Uterus (tissue), 2 donors: ENCODE measurements at regions not wholly inside any gene's neighbourhood (a gene's known extent, or its start where the extent isn't known, plus 50 kb on each side); places are given as distances from the start of the nearest gene placed in this dataset.

ENCODE experiments used
- CTCF ChIP-seq, 4 experiments: fragments of 200-600 bp in 2 of 4; fragments of 450-650 bp in 2 of 4; sonication (generic) in 2 of 4; IDR thresholded peaks; one replicate each; pipeline ENCODE4 v1.5.1; 2016 to 2019; ENCODE audit warnings: antibody characterized with exemption in 4 of 4, mild to moderate bottlenecking in 2 of 4, moderate library complexity in 1 of 4
- POLR2A ChIP-seq, 2 donors: fragments of 450-650 bp; IDR thresholded peaks; one replicate each; pipeline ENCODE4 v1.6.1; 2016; ENCODE audit warnings: antibody characterized with exemption in 2 of 2, mild to moderate bottlenecking in 1 of 2, moderate library complexity in 1 of 2

GRCh38 chr12:69168828-69169227 is 70.5 kb upstream of the CPSF6 start:
- TF ChIP-seq CTCF (IDR thresholded peaks at IDR 0.05) (no peak), POLR2A (IDR thresholded peaks at IDR 0.05) (no peak)
